Stimulated activated CD4-positive, alpha-beta T cell treated with anti-CD3 and anti-CD28 coated beads, TNF-alpha, amount 100 ng/mL, for 24 hours (primary cell): ENCODE measurements at regions not wholly inside any gene's neighbourhood (a gene's known extent, or its start where the extent isn't known, plus 50 kb on each side); places are given as distances from the start of the nearest gene placed in this dataset.
"Not testable (repeated sequence)": the region's sequence is repeated elsewhere in the genome, so short reads cannot be mapped to it uniquely, and the experiment has no call there.

Experiments
- DNase-seq, 3 experiments: peaks; one replicate each; pipeline ENCODE4 v3.0.0-alpha.2; 2020; ENCODE audit warnings: low read depth in 3 of 3

GRCh38 chr17:69672924-69673323 lies 258.4 kb downstream of the MAP2K6 start:
- no peak for DNase-seq

DNA sequence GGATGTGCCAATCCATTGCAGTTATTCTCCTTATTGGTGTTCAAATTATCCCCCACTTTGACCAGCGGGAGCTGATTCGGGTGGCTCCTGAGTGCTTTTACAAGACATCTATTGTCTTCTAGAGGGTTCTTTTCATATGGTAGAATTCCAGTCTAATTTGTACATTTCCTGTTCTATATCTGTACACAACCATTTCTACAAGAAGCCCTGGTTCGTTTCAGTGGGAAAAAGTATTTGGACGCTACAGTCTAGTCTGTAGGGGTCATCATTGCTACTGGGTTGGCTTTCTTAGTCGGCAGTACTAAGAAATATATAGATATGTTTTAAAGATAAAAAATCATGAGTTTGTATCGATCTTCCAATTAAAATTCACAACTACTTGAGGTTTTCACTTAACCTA lies 262.6 kb downstream of the MAP2K6 start:
- no peak for DNase-seq

GRCh38 chr17:69678206-69678605 lies 263.7 kb downstream of the MAP2K6 start:
- DNase-seq = no peak

DNA sequence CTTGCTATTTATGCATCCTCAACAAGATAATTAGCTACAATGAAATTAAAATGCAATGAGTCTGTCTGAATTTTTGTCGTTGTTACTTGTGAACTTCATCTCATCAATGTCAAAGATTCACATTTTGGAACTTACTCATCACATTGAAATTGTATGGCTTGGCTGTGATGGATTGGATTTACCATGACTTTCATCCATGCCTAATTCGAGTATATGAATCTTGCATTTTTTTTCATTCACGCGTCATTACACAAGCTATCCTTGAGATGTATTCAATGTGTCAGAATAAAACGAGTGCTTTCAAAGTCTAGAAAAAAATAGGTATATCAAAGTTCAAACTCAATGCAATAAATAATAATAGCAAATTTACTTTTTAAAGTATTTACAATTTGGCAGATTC lies 265.3 kb downstream of the MAP2K6 start:
- no peak for DNase-seq

DNA sequence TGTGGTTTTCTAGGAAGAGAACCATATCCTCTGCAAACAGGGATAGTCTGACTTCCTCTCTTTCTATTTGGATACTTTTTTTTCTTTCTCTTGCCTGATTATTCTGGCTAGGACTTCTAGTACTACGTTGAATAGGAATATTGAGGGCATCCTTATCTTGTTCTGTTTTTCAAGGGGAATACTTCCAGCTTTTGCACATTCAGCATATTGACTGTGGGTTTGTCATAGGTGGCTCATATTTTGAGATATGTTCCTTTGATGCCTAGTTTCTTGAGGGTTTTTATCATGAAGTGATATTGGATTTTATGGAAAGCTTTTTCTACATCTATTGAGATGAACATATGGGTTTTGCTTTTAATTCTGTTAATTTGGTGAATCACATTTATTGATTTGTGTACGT lies 269.8 kb downstream of the MAP2K6 start:
- no peak for DNase-seq

GRCh38 chr17:69685150-69685549 lies 270.7 kb downstream of the MAP2K6 start:
- DNase-seq = not testable (repeated sequence)

GRCh38 chr17:69690531-69690930 lies 276.0 kb downstream of the MAP2K6 start:
- no peak for DNase-seq

DNA sequence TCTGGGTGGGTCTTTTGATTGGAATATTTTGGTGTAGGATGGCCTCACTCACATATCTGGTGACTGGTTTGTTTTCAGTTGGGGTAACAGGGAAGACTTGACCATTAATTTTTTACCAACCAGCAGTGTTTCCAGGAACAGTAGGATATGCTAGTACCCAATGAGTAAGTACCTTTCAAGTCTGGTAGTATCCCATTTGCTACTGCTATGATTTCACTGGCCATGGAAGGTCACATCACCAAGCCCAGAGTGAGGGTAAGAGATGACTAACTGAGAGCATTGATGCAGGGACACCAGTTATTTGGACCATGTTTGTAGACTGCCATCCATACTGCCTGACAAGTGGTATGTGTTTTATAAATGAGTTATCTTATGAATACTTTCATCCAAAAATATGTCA lies 277.7 kb downstream of the MAP2K6 start:
- DNase-seq = no peak

DNA sequence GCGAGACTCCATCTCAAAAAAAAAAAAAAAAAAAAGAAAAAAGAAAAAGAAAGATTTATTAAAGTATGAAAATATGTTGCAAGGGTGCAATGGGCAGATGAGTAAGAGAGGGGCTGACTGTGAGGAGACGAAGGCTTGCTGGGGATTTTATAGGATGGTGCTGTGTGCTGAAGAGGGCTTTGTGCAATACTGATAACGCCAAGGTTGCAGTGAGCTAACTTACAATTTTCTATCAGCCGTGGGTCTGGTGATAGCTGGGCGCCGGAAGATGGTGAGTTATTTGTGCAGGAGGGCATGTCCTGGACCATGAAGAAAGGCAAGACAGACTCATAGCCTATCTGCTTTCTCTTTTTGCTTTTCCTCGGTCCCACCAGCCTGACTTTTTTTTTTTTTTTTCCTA lies 281.1 kb downstream of the MAP2K6 start:
- no peak for DNase-seq

GRCh38 chr17:69696650-69697049 lies 282.2 kb downstream of the MAP2K6 start:
- no peak for DNase-seq

DNA sequence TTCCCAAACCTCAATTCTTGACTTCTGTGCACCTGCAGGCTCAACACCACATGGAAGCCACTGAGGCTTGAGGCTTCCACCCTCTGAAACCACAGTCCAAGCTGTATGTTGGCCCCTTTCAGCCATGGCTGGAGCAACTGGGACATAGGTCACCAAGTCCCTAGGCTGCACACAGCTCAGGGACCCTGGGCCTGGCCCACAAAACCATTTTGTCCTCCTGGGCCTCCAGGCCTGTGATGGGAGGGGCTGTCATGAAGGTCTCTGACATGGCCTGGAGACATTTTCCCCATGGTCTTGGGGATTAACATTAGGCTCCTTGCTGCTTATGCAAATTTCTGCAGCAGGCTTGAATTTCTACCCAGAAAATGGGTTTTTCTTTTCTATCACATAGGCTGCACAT lies 283.9 kb downstream of the MAP2K6 start:
- DNase-seq = not testable (repeated sequence)

- DNase-seq = no peak
Measured at GRCh38 chr17:69702078-69702477, 287.6 kb downstream of the MAP2K6 start.

- DNase-seq = no peak
Measured at GRCh38 chr17:69703751-69704150, 289.3 kb downstream of the MAP2K6 start.

GRCh38 chr17:69704935-69705334 lies 290.4 kb downstream of the MAP2K6 start:
- no peak for DNase-seq

GRCh38 chr17:69706127-69706526 lies 291.6 kb downstream of the MAP2K6 start:
- no peak for DNase-seq

GRCh38 chr17:69709441-69709840 lies 294.9 kb downstream of the MAP2K6 start:
- DNase-seq = no peak

DNA sequence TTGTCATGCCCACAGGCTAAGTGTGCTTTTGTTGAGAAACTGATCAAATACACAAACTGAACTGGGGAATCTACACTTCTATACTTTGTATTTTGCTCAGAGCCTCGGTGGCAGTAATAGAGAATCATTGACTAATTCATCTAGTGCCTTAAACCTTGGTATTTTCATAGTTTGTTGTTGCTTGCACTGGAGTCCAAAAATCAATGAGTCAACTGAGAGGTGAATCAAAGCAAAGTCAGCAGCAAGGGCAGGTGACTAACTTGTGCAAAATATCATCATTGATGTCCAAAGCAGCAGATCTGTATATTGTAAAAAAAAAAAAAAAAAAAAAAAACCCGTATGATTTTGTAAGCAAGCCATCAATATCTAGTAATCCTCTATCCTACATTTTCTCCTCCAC lies 296.4 kb downstream of the MAP2K6 start:
- no peak for DNase-seq

- DNase-seq = no peak
Measured at GRCh38 chr17:69711541-69711940, 297.0 kb downstream of the MAP2K6 start.

GRCh38 chr17:69712801-69713311 lies 298.4 kb downstream of the MAP2K6 start:
- no peak for DNase-seq

GRCh38 chr17:69713815-69714214 lies 299.3 kb downstream of the MAP2K6 start:
- DNase-seq = no peak

DNA sequence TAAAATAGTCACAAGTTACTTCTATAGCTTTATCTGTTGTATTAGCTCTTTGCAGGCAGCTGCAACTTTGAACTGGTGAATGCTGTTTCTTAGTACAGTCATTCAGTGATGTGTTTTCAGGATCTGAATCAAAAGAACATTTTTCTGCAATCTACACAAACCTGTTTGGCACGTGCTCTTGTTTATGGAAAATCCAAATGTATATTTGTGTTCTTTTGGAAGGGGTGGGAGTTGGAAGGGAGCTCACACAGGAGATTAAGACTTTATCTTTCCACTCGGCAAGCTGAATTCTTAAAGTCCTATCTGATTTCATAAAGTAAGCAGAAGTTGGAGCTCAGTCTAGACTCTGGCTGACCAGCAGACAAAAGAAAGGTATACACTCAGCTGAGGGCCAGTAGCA lies 300.2 kb downstream of the MAP2K6 start:
- no peak for DNase-seq

DNA sequence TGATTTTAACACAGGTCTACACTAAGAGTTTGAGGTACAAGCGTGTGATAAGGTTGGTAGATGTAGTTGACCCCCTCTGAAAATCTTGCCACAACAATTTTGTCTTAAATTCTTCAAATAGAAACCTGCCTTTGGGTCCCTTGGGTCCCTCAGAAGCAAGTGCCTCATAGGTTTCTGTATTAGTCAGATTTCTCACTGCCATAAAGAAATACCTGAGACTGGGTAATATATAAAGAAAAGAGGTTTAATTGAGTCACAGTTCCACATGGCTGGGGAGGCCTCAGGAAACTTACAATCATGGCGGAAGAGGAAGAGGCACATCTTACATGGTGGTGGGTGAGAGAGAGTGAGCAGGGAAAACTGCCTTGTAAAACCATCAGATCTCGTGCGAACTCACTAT lies 301.2 kb downstream of the MAP2K6 start:
- DNase-seq = no peak

GRCh38 chr17:69716556-69716955 lies 302.1 kb downstream of the MAP2K6 start:
- DNase-seq = no peak

- DNase-seq = no peak
Measured at GRCh38 chr17:69717214-69717613, 302.7 kb downstream of the MAP2K6 start.

- no peak for DNase-seq
Measured at GRCh38 chr17:69717819-69718218, 303.3 kb downstream of the MAP2K6 start.
